ENCODE measurements at regions not wholly inside any gene's neighbourhood (a gene's known extent, or its start where the extent isn't known, plus 50 kb on each side); places are given as distances from the start of the nearest gene placed in this dataset.

DNA sequence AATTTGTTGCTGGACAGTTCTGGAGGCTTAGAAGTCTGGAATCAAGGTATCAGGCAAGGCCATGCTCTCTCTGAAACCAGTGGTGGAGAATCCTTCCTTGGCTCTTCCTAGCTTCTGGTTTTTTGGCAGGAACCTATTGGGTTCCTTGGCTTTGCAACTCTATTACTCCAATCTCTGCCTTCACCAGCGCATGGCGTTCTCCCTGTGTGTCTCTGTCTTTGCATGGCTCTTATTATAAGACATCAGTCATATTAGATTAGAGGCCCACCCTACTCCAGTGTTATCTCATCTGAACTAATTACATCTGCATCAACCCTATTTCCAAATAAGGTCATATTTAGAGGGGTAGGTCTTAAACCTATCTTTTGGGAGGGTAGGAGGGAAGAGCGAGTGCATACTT is 358.1 kb upstream of the RARB start:
- in situ Hi-C loops (cut with HindIII; ENCODE audit: low sequenced_read_pairs) = no loop called here

DNA sequence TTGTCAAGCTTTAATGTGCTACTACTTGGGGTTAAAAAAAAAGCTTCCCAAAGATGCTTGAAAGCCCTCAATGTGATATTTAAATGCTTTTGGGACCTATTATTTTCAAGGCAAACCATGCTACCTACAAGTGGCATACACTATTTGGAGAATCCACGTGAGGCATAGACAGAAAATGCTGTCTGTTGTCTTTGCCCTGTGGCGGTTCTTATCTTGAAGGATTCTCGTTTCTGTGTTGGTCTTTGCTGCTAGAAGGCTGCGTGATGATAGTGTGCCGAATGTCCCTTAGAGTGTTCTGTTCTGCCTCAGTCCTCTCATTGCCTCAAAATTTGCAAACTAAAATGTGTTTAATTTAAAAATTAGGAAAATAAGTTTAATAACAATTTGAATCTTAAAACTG is 356.2 kb upstream of the RARB start:
- in situ Hi-C loops (cut with HindIII; ENCODE audit: low sequenced_read_pairs) = no loop called here

DNA sequence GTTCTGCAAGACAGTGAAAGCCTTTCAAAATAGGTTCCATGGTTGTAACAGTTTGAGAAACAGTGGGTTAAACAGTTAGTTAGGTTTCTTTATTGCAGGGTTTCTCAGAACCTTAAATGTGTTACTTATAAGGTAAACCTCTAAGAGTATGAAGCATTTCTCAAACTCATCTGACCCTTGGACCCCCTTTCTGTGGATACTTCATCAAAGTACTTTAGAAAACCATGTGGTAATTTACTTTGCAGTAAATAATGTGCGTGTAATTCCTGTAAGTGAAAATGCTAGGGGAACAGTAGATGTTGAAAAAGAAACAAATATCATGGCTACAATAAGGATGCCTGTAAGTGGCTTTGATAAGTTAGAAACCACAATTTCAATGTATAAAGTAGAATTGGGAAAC is 354.6 kb upstream of the RARB start:
- in situ Hi-C loops (cut with HindIII; ENCODE audit: low sequenced_read_pairs) = no loop called here

DNA sequence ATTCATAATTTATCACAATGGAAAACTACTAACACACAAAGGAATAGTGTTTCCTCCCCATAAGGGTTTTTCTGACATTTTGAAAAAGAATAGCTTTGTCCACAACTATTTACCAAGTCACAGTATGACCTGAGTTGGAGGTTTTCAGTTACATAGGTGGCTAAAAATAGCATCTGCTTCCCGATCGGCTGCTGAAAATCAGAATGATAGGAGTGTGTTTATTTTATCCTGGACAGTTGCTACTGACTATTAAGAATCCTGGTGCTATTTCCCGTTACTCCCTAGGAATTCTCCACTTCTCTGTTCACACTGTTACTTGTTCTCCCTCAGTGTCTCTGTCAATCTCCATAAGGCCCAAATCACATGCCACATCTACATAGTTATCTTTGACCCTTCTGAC is 353.9 kb upstream of the RARB start:
- in situ Hi-C loops (cut with HindIII; ENCODE audit: low sequenced_read_pairs) = no loop called here

DNA sequence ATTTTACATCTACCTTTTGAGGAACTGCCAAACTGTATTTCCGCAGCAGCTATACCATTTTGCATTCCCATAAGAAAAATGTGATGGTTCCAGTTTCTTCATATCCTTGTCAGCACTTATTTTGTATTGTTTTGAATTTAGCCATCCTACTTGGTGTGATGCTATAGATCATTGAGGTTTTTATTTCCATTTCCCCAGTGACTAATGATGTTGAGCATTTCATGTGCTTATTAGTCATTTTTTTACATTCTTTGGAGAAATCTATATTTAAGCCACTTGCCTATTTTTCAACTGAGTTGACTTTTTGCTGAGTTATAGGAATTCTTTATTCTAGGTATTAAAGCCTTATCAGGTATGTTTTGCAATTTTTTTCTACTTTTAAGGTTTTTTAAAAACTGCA is 347.6 kb upstream of the RARB start:
- in situ Hi-C loops (cut with HindIII; ENCODE audit: low sequenced_read_pairs) = no loop called here

DNA sequence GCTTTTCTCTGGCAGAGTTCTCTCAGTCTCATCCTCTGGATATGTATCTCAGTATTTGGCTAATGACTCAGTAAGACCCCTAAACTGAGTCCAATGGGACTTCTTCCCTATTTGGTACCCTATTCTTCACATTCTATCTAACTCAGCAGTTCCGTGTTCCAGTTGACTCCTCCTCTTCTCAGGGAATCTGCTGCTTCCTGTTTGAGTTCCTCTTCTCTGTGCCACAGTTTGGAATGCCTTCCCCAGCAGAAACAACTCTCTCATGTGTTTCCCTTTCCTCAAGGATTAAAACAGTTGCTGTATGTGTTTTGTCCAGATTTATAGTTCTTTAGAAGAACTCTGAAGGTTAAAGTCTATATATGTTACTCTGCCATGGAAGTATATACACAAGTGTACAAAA is 344.0 kb upstream of the RARB start:
- in situ Hi-C loops (cut with HindIII; ENCODE audit: low sequenced_read_pairs) = no loop called here

DNA sequence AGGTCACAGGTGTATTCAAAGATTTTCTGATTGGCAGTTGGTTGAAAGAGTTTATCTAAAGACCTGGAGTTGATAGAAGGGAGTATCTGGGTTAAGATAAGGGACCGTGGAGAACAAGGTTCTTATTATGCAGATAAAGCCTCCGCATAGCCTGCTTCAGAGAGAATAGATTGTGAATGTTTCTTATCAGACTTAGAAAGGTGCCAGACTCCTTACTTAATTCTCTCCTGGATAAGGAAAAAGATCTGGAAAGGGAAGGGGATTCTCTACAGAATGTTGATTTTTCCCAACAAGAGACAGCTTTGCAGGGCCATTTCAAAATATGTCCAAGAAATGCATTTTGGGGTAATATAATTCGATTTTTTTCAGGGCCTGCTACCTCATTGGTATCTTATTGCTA is 341.3 kb upstream of the RARB start:
- in situ Hi-C loops (cut with HindIII; ENCODE audit: low sequenced_read_pairs) = no loop called here

DNA sequence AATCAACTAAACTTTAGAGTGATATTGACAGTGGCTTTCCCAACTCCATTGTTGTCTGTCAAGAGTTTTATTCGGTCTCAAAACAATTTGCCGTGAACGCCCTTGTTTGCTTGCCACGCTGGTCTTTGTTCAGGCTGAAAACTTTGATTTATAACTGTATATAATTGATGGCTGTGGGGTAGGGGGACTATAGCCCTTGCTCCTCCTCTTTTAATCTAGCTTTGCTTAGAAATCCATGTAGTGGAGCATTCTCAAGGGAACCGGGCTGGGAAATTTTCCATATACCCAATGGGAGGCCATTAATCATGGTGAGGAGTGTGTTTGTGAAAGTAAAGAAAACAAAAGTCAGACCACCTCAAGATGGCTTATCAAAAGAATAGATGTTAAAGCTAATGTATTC is 339.8 kb upstream of the RARB start:
- in situ Hi-C loops (cut with HindIII; ENCODE audit: low sequenced_read_pairs) = no loop called here

DNA sequence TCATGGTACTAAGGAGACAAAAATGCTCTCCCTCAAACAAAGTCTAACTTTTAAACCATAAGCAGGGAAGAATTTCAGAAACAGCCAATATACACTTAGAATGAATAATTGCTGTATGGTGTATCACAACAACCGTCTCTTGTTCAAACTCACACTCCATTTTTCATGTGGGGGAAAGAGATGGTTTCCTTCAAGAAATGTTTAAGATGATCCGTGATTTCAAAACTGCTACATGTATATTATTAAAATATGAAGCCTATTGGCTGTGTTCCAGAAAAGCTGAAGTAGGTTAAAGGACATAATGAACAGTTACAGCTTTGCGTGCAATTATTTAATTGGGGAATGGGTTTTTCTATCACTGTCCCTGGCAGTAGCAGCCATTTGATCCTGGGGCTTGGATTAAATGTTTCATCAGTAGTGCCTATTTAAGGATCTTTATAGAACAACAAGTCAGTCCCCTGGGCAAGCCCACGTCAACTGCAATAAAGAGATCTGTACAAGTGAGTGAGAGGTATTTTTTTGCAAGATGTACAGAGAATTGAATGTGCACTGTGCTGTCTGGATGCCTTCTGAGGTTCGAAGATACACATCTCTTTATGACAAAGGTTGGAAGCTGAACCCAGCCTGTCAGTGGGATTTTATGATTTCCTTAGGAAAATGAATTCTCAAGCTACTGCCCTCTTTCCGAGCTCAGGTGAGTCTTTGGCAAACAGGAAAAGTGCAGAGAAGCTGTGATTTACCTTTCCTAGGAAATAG is 337.2 kb upstream of the RARB start:
- in situ Hi-C loops (cut with HindIII; ENCODE audit: low sequenced_read_pairs) = no loop called here

DNA sequence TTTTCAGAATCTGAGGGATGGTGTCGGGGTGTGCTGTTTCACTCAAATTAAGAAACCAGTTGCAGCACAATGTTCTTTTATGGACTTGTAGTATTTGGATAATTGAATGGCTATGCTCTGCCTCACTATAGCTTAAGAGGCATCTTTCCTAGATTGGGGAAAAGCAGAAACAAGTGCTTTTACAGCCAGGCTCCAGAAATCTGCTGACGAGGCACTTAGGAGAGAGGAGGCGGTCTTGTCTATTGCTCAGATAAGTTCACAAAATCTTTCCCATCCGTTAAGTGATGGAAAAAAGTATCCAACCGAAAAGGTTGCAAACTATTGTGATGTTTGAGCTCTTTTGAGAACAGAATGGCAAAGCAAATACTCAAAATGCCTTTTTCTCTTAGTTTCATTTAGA is 336.1 kb upstream of the RARB start:
- in situ Hi-C loops (cut with HindIII; ENCODE audit: low sequenced_read_pairs) = no loop called here

DNA sequence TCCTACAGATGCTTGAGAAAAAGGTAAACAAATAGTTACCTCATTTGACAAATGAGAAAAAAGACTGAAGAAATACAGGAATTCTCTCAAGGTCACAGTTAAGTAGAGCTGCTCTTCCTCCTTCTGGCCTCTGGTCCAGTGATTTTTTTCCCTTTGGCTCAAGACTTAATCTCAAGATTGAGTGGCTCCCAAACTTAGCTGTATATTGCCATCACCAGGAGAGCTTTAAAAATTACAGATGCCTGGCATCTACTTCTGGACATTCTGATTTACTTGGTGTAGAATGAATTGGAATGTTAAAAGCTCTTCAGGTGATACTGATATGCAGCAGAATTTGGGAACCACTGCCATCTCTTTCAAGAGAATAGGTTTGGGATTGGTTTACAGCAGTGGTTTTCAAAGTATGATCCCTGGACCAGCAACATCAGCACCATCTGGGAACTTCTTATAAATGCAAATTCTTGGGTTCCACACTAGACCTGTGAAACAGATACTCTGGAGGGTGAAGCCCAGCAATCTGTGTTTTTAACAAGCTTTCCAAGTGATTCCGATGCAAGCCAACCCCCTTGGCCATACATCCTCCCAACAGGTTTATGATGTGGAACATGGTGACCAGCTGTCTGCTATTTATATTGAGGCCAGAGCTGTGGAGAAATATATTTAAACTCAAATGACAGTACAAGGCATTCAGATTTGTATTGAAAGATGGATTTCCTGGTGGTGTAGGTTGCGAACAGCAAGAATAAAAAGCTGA is 333.0 kb upstream of the RARB start:
- in situ Hi-C loops (cut with HindIII; ENCODE audit: low sequenced_read_pairs) = no loop called here

DNA sequence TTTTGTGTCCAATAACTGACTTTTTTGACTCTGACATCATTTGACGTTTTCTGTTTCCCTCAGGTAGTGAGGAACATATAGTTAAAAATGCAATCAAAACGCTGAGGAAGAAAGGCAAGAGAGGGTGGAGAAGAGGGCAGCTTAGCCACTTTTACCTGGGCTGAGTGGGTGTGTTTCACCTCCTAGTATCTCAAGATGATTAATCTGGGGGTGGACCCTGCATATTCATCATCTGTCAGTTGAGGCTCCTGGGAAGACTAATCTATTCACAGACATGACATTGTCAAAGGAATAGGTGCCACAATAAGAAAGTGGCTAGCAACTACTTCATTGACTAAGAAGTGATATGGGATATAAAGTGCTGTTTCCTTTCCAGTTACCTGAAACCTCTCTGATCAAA is 331.5 kb upstream of the RARB start:
- in situ Hi-C loops (cut with HindIII; ENCODE audit: low sequenced_read_pairs) = no loop called here

DNA sequence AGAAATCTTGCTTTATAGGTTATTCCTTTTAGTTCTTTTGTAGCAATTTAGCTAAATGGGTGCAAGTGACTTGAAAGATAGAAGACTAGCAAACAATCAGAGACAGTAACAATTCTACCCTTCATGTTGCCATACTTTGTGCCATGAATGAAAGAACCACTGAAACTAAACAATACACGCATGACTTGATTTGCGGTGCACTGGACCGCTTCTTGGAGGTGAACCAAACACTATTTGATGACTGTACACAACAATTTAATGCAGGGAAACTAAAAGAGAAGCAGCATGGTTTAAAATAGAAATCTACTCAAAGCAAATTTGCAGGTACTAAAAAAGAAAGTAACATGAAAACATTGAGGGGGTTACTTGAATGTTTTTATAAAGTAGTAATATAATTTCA is 331.0 kb upstream of the RARB start:
- in situ Hi-C loops (cut with HindIII; ENCODE audit: low sequenced_read_pairs) = no loop called here

DNA sequence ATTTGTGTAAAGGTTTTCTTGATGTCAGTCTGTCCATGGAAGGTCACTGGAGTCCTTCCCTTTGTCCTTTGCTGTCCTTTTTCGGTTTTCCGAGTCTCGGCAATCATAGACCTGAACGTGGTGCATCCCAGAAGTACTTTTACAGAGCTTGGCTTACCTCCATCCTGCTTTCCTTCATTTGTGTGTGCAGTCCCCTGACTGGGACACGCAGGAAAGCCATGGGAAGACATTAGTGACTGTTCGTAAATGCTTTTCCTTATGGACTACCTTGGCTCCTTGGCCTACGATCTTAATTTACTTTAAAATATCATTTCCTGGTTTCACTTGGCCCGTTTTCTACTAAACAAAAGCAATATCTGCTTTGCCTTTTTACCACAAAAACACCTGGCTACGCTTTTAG is 328.4 kb upstream of the RARB start:
- in situ Hi-C loops (cut with HindIII; ENCODE audit: low sequenced_read_pairs) = no loop called here

DNA sequence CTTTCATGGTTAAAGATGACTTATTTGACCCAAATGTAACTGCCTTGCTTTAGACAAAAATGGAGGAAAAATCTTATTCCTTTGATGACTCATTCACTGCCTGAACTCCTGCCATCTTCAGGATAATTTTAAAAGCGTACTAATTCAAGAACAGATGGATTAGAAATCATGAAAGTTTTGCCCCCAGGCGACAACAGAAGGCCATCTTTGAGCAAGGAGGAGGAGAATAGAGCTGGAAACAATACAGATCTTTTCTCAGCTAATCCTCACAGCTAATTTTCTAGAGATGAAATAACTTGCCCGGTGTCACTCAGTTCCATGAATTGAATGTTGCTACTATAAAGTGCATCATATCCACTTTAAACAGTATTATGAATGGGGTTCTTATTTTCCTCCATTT is 324.7 kb upstream of the RARB start:
- in situ Hi-C loops (cut with HindIII; ENCODE audit: low sequenced_read_pairs) = no loop called here

DNA sequence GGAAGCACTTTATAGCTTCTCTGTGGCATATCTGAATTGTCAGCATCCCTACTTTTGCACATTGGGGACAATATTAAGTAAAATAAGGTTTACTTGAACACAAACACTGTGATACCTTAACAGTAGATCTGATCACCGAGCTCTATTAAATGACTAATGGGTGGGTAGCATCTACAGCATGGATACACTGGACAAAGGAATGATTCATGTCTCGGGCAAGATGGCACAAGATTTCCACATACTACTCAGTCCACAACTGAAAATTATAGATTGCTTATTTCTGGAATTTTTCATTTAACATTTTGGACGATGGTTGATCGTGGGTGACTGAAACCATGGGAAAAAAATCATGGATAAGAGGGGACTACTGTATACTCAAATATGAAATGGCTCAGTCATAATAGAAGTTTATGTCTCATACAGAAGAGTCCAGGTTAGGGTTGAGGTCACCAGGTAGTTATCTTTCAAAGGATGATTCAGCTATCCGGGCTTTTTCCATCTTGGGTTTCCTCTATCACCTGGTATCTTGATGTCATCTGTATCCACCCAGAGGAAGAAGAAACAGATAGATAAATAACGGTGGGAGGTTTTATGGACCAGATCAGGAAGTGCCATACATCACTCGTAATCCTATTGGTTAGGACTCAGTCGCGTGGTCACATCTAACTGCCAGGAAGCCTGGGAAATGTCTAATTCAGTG is 320.0 kb upstream of the RARB start:
- in situ Hi-C loops (cut with HindIII; ENCODE audit: low sequenced_read_pairs) = no loop called here

DNA sequence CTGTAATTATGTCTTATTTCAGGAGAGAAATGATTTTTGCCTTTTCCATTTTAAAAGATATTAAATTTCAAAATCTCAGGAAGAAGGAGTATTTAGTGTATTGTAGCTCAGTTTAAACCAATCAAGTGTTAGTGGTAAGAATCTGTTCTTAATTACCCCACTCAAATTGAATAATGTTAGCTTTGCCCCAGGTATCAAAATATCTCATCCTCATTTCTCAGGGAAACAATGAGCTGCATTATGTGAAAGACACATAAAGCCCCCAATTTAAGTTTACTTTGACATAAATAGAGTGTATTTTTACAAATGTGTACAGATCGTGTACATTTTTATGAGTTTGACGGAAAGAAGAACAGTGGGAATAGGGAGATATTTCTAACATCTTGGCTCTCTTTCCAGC is 317.4 kb upstream of the RARB start:
- in situ Hi-C loops (cut with HindIII; ENCODE audit: low sequenced_read_pairs) = no loop called here

DNA sequence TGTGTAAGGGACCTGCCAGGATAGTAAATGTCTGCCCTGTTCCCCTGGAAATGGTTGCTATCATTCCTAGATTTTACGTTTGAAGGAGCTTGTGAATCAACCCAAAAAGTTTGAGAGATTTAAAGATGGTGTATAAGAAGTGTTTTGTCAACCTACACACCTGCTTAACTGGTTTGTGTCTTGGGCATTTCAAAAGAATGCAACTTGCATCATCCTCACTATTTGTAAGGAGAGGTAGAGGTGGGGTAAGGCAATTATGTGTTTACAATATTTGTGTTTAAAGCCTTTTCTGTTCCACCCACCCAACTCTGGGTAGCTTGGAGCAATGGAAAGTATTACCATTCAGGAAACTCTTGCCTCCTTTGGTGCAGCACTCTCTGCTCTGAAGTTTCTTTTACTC is 314.2 kb upstream of the RARB start:
- in situ Hi-C loops (cut with HindIII; ENCODE audit: low sequenced_read_pairs) = no loop called here

DNA sequence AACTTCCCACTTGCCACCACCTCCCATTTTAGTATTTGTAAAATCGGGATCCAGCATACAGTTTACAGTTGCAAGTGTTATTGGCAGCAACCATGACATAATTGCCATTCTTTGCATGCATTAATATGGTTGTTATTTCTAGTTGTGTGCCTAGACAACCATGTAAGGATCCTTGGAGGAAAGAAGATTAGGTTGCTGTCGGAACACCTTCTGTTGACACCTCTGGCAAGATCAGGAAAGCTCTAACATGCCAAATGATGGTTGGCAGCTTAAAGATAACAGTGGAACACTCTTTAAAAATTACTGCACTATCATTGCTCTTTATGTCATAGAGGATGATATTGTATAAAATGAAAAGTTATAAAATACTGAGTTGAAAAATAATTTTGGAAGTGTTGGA is 313.5 kb upstream of the RARB start:
- in situ Hi-C loops (cut with HindIII; ENCODE audit: low sequenced_read_pairs) = no loop called here

DNA sequence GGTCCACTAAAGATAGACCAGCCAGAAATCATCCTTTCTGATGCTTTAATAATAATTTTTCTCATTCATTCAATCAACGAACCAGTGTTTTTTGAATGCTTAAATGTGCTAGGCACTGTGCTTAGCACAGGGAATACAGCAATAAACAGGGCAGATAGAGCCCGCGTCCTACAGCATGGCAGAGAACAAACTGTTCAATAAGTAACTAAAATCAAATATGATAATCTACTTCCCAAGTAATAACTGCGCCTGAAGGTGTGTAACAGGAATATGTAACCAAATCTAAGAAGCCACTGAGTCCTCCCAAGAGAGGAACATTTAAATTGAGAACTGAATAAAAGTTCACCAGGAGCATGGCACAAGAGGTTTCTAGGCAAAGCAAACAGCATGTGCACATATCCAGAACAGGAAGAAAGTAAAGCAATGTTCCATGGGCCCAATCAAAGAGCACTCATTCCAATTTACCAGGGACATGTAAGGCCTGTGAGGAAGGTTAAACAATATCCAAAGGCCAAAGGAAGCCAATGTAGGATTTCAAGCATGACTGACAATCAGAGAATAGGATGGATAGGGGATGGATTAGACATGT is 311.0 kb upstream of the RARB start:
- in situ Hi-C loops (cut with HindIII; ENCODE audit: low sequenced_read_pairs) = no loop called here

DNA sequence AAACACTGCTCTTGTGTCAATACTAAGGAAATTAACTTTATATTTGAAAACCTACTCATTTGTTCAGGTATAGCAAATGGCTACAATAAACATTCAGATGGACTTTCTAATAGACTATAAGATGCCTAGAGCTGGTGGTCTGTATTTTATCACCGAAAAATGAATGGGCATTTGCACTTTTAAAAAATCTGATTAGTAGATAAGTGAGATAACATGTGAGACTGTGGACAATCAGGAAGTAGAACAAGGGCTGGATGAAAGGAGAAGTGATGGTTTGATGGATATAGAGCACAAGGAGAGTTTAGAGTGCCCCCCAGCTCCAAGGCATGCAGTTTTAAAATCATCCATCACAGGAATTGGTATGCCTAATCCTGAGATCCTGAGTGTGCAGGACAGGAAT is 308.4 kb upstream of the RARB start:
- in situ Hi-C loops (cut with HindIII; ENCODE audit: low sequenced_read_pairs) = no loop called here

DNA sequence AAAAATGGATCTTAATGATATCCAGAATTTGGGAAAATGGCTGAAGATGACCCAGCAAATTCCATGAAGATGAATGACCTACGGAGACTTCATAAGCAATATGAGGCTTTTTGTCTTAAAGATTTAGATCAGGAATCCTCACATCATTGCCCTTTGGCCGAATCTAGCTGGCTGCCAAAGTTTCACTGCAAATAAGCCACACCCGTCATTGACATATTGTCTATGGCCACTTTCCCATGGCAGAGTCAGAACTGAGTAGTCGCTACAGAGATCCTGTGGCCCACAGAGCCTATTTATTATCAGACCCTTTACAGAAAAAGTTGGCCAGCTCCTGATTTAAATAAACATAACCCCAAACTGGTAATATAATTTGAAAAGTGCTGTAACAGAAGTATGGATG is 307.4 kb upstream of the RARB start:
- in situ Hi-C loops (cut with HindIII; ENCODE audit: low sequenced_read_pairs) = no loop called here

Measured in endothelial cell of hepatic sinusoid (primary cell).